Keratinocyte (primary cell): ENCODE measurements at regions not wholly inside any gene's neighbourhood (a gene's known extent, or its start where the extent isn't known, plus 50 kb on each side); places are given as distances from the start of the nearest gene placed in this dataset.

Source experiments
- EZH2 ChIP-seq: IDR thresholded peaks from one replicate; pipeline ENCODE4 v1.6.1; 2012; ENCODE audit warnings: inconsistent platforms, mild to moderate bottlenecking, low read length, moderate library complexity
- TF ChIP-seq, protein P1 (sequence below), 3 experiments: IDR thresholded peaks in 1 of 3; conservative IDR thresholded peaks in 1 of 3; optimal IDR thresholded peaks in 1 of 3; 2 replicates in 2 of 3; 3 replicates in 1 of 3; pipeline versions ENCODE3 to v1.5.1; 2011; ENCODE audit warnings: low read length in 3 of 3, mild to moderate bottlenecking in 3 of 3, moderate library complexity in 2 of 3, control low read depth in 1 of 3, inconsistent platforms in 1 of 3; ENCODE audit not compliant: insufficient read depth in 2 of 3; ENCODE audit errors: extremely low read depth in 1 of 3

DNA sequence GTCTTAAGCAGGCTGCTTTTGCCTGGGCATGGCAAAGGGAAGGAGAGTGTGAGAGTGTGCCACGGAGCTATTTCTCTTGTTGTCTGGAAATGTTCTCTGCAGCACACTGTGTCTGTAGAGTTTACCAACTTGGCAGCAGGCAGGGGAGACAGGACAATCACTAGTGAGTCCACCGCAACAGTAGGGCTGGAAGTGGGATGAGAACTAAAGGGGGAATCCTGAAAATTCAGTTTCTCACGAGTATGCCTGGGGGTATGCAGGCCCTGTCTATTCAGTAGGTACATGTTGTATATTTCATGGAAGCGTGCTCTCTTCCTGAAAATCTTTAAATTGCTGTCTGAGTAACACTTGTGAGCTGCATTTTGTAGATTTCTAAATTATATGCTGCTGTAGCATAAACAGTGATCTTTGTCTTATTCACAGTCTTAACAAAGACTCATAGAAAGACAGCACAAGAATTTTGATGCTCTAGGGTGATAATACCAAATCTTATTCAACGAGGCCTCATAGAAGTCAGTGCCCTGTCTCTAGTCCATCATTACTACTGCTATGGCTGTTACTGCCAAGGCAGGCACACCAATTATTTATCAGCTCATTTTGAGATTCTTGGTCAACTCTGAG lies 200.4 kb upstream of the LEF1 start:
- TF ChIP-seq, protein P1, sequence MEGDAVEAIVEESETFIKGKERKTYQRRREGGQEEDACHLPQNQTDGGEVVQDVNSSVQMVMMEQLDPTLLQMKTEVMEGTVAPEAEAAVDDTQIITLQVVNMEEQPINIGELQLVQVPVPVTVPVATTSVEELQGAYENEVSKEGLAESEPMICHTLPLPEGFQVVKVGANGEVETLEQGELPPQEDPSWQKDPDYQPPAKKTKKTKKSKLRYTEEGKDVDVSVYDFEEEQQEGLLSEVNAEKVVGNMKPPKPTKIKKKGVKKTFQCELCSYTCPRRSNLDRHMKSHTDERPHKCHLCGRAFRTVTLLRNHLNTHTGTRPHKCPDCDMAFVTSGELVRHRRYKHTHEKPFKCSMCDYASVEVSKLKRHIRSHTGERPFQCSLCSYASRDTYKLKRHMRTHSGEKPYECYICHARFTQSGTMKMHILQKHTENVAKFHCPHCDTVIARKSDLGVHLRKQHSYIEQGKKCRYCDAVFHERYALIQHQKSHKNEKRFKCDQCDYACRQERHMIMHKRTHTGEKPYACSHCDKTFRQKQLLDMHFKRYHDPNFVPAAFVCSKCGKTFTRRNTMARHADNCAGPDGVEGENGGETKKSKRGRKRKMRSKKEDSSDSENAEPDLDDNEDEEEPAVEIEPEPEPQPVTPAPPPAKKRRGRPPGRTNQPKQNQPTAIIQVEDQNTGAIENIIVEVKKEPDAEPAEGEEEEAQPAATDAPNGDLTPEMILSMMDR (optimal IDR thresholded peaks at IDR 0.05 in 1 of 3, IDR thresholded peaks at IDR 0.05 in 1 of 3, conservative IDR thresholded peaks at IDR 0.05 in 1 of 3; ENCODE audit: extremely low read depth in 1 of 3, insufficient read depth in 2 of 3, low read length in 3 of 3), result no peak
- no peak for TF ChIP-seq EZH2
